ENCODE measurements at regions not wholly inside any gene's neighbourhood (a gene's known extent, or its start where the extent isn't known, plus 50 kb on each side); places are given as distances from the start of the nearest gene placed in this dataset.

DNA sequence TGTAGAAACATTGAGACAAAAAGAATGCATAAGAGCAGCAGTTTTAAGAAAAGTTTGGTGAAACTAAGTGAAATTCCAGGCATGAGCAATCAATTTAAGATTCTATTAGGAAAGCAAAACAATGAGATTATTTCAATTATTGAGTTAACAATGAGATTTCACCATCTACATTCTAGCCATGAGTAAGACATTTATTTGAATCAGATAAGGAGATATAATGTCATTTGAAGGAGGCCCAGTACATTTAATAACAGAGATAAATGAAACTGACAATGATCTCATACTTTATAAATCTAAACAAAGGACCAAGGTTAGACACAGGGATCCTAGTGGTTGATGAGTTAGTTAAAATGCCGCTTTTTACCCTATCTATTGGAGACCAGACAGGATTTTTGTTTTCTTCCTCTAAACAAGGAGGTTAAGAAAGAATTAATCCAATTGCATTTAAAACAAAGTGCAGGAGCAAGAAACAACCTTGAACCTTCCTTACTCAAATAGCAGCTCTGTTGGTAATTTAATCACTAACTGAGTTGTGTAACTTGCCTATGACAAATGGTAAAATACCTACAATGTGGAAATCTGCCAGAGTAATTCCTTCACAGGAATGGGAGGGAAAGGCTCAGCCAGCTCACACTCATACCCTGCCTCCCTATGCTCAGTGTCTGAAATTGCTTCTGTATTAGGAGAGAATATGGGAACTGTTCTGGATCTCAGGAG lies 103.5 kb upstream of the NR3C1 start:
- Mint-ChIP-seq H3K4me1 (peaks cover 7% of the 10 kb centered on the region), H3K27ac (peak overlapping the region in 1 of 7 donors; percentile 26), H3K4me3 (no peak overlapping the region), H3K36me3 (no peaks in the 10 kb centered on the region), H3K27me3 (ENCODE audit: low read depth in 3 of 3) (no peaks in the 10 kb centered on the region), H3K9me3 (peaks cover 0 to 6% (median 1%) of the 10 kb centered on the region in 7 donors)
- H3K79me2 ChIP-seq (ENCODE audit: insufficient read depth, low read length): no peaks in the 10 kb centered on the region
- H3K9me3 ChIP-seq (replicated peaks in 1 of 2; ENCODE audit: control insufficient read depth in 1 of 2, insufficient read depth in 1 of 2, low read length in 2 of 2): no peaks in the 10 kb centered on the region
- no peaks in the 10 kb centered on the region for H3K36me3 ChIP-seq (replicated peaks in 1 of 2; ENCODE audit: control insufficient read depth in 1 of 2, insufficient read depth in 2 of 2, low read length in 2 of 2)
- H3K27ac ChIP-seq (ENCODE audit: low read depth in 1 of 2, low read length in 2 of 2): no peak overlapping the region
- H4K20me1 ChIP-seq (ENCODE audit: insufficient read depth, low read length): no peaks in the 10 kb centered on the region
- no peak overlapping the region for H3K9ac ChIP-seq (ENCODE audit: insufficient read depth, low read length, poor library complexity, severe bottlenecking)
- H3K4me2 ChIP-seq (replicated peaks; ENCODE audit: extremely low read depth, low read length, poor library complexity, severe bottlenecking): no peak overlapping the region
- peak in 1 of 3 donors; percentile 41 for DNase-seq
- no peak overlapping the region for H2AFZ ChIP-seq (ENCODE audit: insufficient read depth, low read depth, low read length, poor library complexity, severe bottlenecking)
- WGBS (ENCODE audit: insufficient coverage): no CpG with 5 or more reads among the region's 1 CpG
- intact Hi-C loops (cut with micrococcal nuclease): no loop called here
- TF ChIP-seq, protein P1, sequence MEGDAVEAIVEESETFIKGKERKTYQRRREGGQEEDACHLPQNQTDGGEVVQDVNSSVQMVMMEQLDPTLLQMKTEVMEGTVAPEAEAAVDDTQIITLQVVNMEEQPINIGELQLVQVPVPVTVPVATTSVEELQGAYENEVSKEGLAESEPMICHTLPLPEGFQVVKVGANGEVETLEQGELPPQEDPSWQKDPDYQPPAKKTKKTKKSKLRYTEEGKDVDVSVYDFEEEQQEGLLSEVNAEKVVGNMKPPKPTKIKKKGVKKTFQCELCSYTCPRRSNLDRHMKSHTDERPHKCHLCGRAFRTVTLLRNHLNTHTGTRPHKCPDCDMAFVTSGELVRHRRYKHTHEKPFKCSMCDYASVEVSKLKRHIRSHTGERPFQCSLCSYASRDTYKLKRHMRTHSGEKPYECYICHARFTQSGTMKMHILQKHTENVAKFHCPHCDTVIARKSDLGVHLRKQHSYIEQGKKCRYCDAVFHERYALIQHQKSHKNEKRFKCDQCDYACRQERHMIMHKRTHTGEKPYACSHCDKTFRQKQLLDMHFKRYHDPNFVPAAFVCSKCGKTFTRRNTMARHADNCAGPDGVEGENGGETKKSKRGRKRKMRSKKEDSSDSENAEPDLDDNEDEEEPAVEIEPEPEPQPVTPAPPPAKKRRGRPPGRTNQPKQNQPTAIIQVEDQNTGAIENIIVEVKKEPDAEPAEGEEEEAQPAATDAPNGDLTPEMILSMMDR (IDR thresholded peaks at IDR 0.05): no peak
- no peaks in the 10 kb centered on the region for H3K4me1 ChIP-seq (ENCODE audit: control insufficient read depth in 1 of 2, insufficient read depth in 2 of 2, low read length in 2 of 2)
- no peak overlapping the region for H3K4me3 ChIP-seq (replicated peaks in 1 of 3; ENCODE audit: low read depth in 2 of 3, low read length in 3 of 3)
- H3K27me3 ChIP-seq (ENCODE audit: control insufficient read depth in 2 of 2, insufficient read depth in 2 of 2, low read length in 2 of 2): no peaks in the 10 kb centered on the region

DNA sequence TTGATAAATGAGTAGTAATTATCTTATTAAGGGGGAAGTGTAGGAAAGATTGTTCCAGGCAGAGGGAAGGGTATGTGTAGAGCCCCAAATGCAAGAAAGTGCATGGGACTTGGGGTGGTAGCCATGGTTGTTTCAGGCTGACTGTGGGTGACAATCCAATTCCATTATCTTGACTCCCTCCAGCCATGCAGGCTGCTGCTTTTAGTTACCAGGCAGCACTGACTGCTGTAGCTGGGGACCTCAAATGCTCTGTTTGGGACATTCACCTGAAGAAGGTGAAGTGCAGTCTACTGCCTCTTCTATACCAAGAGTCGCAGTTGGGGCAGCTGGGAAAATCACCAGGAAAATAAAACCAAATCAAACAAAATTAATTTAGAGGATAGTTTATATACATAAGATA lies 102.4 kb upstream of the NR3C1 start:
- H3K9me3 ChIP-seq (replicated peaks in 1 of 2; ENCODE audit: control insufficient read depth in 1 of 2, insufficient read depth in 1 of 2, low read length in 2 of 2): no peaks in the 10 kb centered on the region
- TF ChIP-seq, protein P1 (IDR thresholded peaks at IDR 0.05): no peak
- H3K9me3 Mint-ChIP-seq: peaks cover 0 to 6% (median 1%) of the 10 kb centered on the region in 7 donors
- no peaks in the 10 kb centered on the region for H3K27me3 ChIP-seq (ENCODE audit: control insufficient read depth in 2 of 2, insufficient read depth in 2 of 2, low read length in 2 of 2)
- no peak overlapping the region for H3K4me3 Mint-ChIP-seq
- no peaks in the 10 kb centered on the region for H3K36me3 ChIP-seq (replicated peaks in 1 of 2; ENCODE audit: control insufficient read depth in 1 of 2, insufficient read depth in 2 of 2, low read length in 2 of 2)
- H3K27me3 Mint-ChIP-seq (ENCODE audit: low read depth in 3 of 3): no peaks in the 10 kb centered on the region
- no peak overlapping the region for H2AFZ ChIP-seq (ENCODE audit: insufficient read depth, low read depth, low read length, poor library complexity, severe bottlenecking)
- H3K4me3 ChIP-seq (replicated peaks in 1 of 3; ENCODE audit: low read depth in 2 of 3, low read length in 3 of 3): no peak overlapping the region
- H3K4me2 ChIP-seq (replicated peaks; ENCODE audit: extremely low read depth, low read length, poor library complexity, severe bottlenecking): no peak overlapping the region
- DNase-seq: no peak
- WGBS (ENCODE audit: insufficient coverage): no CpG with 5 or more reads among the region's 1 CpG
- H3K27ac Mint-ChIP-seq: no peak overlapping the region
- no peak overlapping the region for H3K27ac ChIP-seq (ENCODE audit: low read depth in 1 of 2, low read length in 2 of 2)
- H3K9ac ChIP-seq (ENCODE audit: insufficient read depth, low read length, poor library complexity, severe bottlenecking): no peak overlapping the region
- intact Hi-C loops (cut with micrococcal nuclease): no loop called here
- no peaks in the 10 kb centered on the region for H4K20me1 ChIP-seq (ENCODE audit: insufficient read depth, low read length)
- H3K4me1 ChIP-seq (ENCODE audit: control insufficient read depth in 1 of 2, insufficient read depth in 2 of 2, low read length in 2 of 2): no peaks in the 10 kb centered on the region
- H3K79me2 ChIP-seq (ENCODE audit: insufficient read depth, low read length): no peaks in the 10 kb centered on the region
- H3K4me1 Mint-ChIP-seq: peaks cover 7% of the 10 kb centered on the region
- no peaks in the 10 kb centered on the region for H3K36me3 Mint-ChIP-seq
